HG02610 (cell line): ENCODE measurements at regions not wholly inside any gene's neighbourhood (a gene's known extent, or its start where the extent isn't known, plus 50 kb on each side); places are given as distances from the start of the nearest gene placed in this dataset.
"Not testable (repeated sequence)": the region's sequence is repeated elsewhere in the genome, so short reads cannot be mapped to it uniquely, and the experiment has no call there.

Experiments
- ATAC-seq: cut with Tn5 transposase; IDR thresholded peaks from one replicate; pipeline ENCODE4 v1.9.1; 2021; ENCODE audit warnings: mild to moderate bottlenecking, moderate library complexity; ENCODE audit not compliant: unreplicated experiment

- no peak for ATAC-seq
Measured at GRCh38 chr12:25615119-25615518, 62.0 kb upstream of the LMNTD1 start.

- no peak for ATAC-seq
Measured at GRCh38 chr12:25616286-25616685, 63.2 kb upstream of the LMNTD1 start.

- ATAC-seq = no peak
Measured at GRCh38 chr12:25617991-25618390, 64.9 kb upstream of the LMNTD1 start.

- no peak for ATAC-seq
Measured at GRCh38 chr12:25623816-25624215, 70.7 kb upstream of the LMNTD1 start.

- no peak for ATAC-seq
Measured at GRCh38 chr12:25625146-25625545, 72.1 kb upstream of the LMNTD1 start.

- no peak for ATAC-seq
Measured at GRCh38 chr12:25629341-25629740, 76.3 kb upstream of the LMNTD1 start.

- not testable (repeated sequence) for ATAC-seq
Measured at GRCh38 chr12:25630735-25631515, 77.8 kb upstream of the LMNTD1 start.

GRCh38 chr12:25633149-25633548 is 80.1 kb upstream of the LMNTD1 start:
- ATAC-seq = not testable (repeated sequence)

- no peak for ATAC-seq
Measured at GRCh38 chr12:25637752-25638151, 84.7 kb upstream of the LMNTD1 start.

GRCh38 chr12:25639406-25639805 is 86.3 kb upstream of the LMNTD1 start:
- ATAC-seq = no peak

GRCh38 chr12:25644979-25645378 is 91.9 kb upstream of the LMNTD1 start:
- no peak for ATAC-seq

- no peak for ATAC-seq
Measured at GRCh38 chr12:25645427-25645826, 92.3 kb upstream of the LMNTD1 start.

GRCh38 chr12:25651931-25652330 is 98.8 kb upstream of the LMNTD1 start:
- ATAC-seq = no peak

- no peak for ATAC-seq
Measured at GRCh38 chr12:25652371-25652770, 99.3 kb upstream of the LMNTD1 start.

- ATAC-seq = no peak
Measured at GRCh38 chr12:25653487-25654175, 100.5 kb upstream of the LMNTD1 start.

GRCh38 chr12:25655702-25656101 is 102.6 kb upstream of the LMNTD1 start:
- no peak for ATAC-seq

GRCh38 chr12:25659621-25660020 is 106.5 kb upstream of the LMNTD1 start:
- ATAC-seq = no peak

- ATAC-seq = no peak
Measured at GRCh38 chr12:25670076-25671055, 117.3 kb upstream of the LMNTD1 start.

- ATAC-seq = no peak
Measured at GRCh38 chr12:25675808-25676207, 122.7 kb upstream of the LMNTD1 start.

- ATAC-seq = no peak
Measured at GRCh38 chr12:25677232-25677937, 124.3 kb upstream of the LMNTD1 start.

GRCh38 chr12:25681580-25681979 is 128.5 kb upstream of the LMNTD1 start:
- no peak for ATAC-seq
